WTC11 (cell line): ENCODE measurements at regions not wholly inside any gene's neighbourhood (a gene's known extent, or its start where the extent isn't known, plus 50 kb on each side); places are given as distances from the start of the nearest gene placed in this dataset.

ENCODE experiments used
- ELF4 ChIP-seq: sonication (generic); formaldehyde crosslinking; IDR thresholded peaks from 2 replicates; pipeline ENCODE4 v1.8.1; 2022; ENCODE audit warnings: low read depth, mild to moderate bottlenecking, moderate library complexity, missing genetic modification reagents
- ETV6 ChIP-seq: sonication (generic); formaldehyde crosslinking; IDR thresholded peaks from 2 replicates; pipeline ENCODE4 v1.8.1; 2022; ENCODE audit warnings: mild to moderate bottlenecking, missing genetic modification reagents
- NR1H2 ChIP-seq: sonication (generic); formaldehyde crosslinking; IDR thresholded peaks from 2 replicates; pipeline ENCODE4 v1.9.0; 2021; ENCODE audit warnings: mild to moderate bottlenecking, moderate library complexity, missing genetic modification reagents
- NR2C2 ChIP-seq: sonication (generic); formaldehyde crosslinking; IDR thresholded peaks from 2 replicates; pipeline ENCODE4 v1.8.0; 2022; ENCODE audit warnings: mild to moderate bottlenecking, missing genetic modification reagents
- NR3C1 ChIP-seq: sonication (generic); formaldehyde crosslinking; conservative IDR thresholded peaks from 2 replicates; pipeline ENCODE4 v1.8.1; 2023; ENCODE audit warnings: low read depth, mild to moderate bottlenecking, missing genetic modification reagents
- TEAD4 ChIP-seq: sonication (generic); formaldehyde crosslinking; IDR thresholded peaks from 2 replicates; pipeline ENCODE4 v1.8.0; 2022; ENCODE audit warnings: mild to moderate bottlenecking, missing genetic modification reagents
- TF ChIP-seq, protein P1 (sequence below): fragments of 200-600 bp; IDR thresholded peaks from 2 replicates; pipeline ENCODE4 v1.8.0; 2022; ENCODE audit warnings: antibody characterized with exemption
- TF ChIP-seq, protein P2 (sequence below): sonication (generic); formaldehyde crosslinking; IDR thresholded peaks from 2 replicates; pipeline ENCODE4 v1.8.1; 2022; ENCODE audit warnings: missing genetic modification reagents, borderline replicate concordance
- TF ChIP-seq, protein P3 (sequence below): sonication (generic); formaldehyde crosslinking; IDR thresholded peaks from 2 replicates; pipeline ENCODE4 v1.8.1; 2023; ENCODE audit warnings: mild to moderate bottlenecking, missing genetic modification reagents

DNA sequence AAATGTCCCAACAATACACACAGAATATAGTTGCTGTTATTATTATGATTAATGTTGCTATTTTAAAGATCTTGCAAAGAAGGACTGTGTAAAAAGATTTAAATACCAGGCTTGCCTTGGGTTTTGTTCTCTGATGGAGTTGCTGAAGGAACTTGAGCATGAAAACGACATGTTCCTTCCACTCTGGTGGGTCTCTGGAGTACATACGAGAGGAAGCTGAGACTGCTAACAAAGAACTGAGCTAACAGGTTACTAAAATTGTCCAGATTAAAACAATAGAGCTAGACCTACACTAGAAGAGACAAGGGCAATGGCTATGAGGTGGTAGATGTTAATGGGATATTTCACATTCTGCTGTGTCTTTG lies 612.2 kb downstream of the TSN start:
- TF ChIP-seq ETV6 (no peak), NR2C2 (CRISPR knock-in tag) (no peak), NR3C1 (CRISPR knock-in tag) (no peak), ELF4 (CRISPR knock-in tag) (no peak), TEAD4 (no peak), NR1H2 (no peak)
- TF ChIP-seq, protein P1, sequence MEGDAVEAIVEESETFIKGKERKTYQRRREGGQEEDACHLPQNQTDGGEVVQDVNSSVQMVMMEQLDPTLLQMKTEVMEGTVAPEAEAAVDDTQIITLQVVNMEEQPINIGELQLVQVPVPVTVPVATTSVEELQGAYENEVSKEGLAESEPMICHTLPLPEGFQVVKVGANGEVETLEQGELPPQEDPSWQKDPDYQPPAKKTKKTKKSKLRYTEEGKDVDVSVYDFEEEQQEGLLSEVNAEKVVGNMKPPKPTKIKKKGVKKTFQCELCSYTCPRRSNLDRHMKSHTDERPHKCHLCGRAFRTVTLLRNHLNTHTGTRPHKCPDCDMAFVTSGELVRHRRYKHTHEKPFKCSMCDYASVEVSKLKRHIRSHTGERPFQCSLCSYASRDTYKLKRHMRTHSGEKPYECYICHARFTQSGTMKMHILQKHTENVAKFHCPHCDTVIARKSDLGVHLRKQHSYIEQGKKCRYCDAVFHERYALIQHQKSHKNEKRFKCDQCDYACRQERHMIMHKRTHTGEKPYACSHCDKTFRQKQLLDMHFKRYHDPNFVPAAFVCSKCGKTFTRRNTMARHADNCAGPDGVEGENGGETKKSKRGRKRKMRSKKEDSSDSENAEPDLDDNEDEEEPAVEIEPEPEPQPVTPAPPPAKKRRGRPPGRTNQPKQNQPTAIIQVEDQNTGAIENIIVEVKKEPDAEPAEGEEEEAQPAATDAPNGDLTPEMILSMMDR, result no peak
- TF ChIP-seq, protein P2, sequence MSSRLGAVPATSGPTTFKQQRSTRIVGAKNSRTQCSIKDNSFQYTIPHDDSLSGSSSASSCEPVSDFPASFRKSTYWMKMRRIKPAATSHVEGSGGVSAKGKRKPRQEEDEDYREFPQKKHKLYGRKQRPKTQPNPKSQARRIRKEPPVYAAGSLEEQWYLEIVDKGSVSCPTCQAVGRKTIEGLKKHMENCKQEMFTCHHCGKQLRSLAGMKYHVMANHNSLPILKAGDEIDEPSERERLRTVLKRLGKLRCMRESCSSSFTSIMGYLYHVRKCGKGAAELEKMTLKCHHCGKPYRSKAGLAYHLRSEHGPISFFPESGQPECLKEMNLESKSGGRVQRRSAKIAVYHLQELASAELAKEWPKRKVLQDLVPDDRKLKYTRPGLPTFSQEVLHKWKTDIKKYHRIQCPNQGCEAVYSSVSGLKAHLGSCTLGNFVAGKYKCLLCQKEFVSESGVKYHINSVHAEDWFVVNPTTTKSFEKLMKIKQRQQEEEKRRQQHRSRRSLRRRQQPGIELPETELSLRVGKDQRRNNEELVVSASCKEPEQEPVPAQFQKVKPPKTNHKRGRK (CRISPR knock-in tag), result no peak
- TF ChIP-seq, protein P3, sequence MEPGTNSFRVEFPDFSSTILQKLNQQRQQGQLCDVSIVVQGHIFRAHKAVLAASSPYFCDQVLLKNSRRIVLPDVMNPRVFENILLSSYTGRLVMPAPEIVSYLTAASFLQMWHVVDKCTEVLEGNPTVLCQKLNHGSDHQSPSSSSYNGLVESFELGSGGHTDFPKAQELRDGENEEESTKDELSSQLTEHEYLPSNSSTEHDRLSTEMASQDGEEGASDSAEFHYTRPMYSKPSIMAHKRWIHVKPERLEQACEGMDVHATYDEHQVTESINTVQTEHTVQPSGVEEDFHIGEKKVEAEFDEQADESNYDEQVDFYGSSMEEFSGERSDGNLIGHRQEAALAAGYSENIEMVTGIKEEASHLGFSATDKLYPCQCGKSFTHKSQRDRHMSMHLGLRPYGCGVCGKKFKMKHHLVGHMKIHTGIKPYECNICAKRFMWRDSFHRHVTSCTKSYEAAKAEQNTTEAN (CRISPR knock-in tag), result no peak
